K562 (cell line): ENCODE measurements at regions not wholly inside any gene's neighbourhood (a gene's known extent, or its start where the extent isn't known, plus 50 kb on each side); places are given as distances from the start of the nearest gene placed in this dataset.

Source experiments
- ATAC-seq: fragments of 200-7000 bp; cut with Tn5 transposase; 3 replicates; pipeline ENCODE4 v1.9.1; 2020; ENCODE audit warnings: moderate library complexity
- BruUV-seq: library from RNA; stranded (reverse); fragments of 400-500 nt; replicated peaks from 2 replicates; lab custom pipeline; 2021; lab: Mats Ljungman, UMichigan
- CTCF ChIA-PET: fragments of 300-600 bp; formaldehyde crosslinking; extraction: SDS; loops from one replicate; lab custom pipeline; 2021; ENCODE audit warnings: low intra/inter-chr PET ratio; lab: Yijun Ruan, JAX
- POLR2A ChIA-PET: fragments of 300-600, 350-650 bp; sonication (Branson Sonifier 250); formaldehyde crosslinking; extraction: SDS; loops from one replicate; lab custom pipeline; 2021; ENCODE audit warnings: antibody characterized with exemption, inconsistent platforms; lab: Yijun Ruan, JAX
- DNase-seq, 4 experiments: peaks; one replicate each; pipeline versions ENCODE4 v3.0.0 to v3.0.0-alpha.2; 2011 to 2018; ENCODE audit warnings: low spot score in 3 of 4, mixed read lengths in 3 of 4; ENCODE audit errors: extremely low read depth in 1 of 4
- FAIRE-seq: peaks from 2 replicates; lab custom pipeline; 2011; peaks lifted over from hg19 to GRCh38; lab: Jason Lieb, UNC
- H2AFZ ChIP-seq: 2 replicates; pipeline ENCODE4 v1.6.0; 2011; ENCODE audit warnings: low read depth, low read length, control low read depth, inconsistent platforms
- H3K27ac ChIP-seq: fragments of 200-600 bp; 3 replicates; pipeline ENCODE4 v1.8.0; 2011; ENCODE audit warnings: low read depth, mild to moderate bottlenecking, control low read depth, inconsistent platforms, low read length, moderate library complexity, mixed read lengths; ENCODE audit errors: extremely low read depth
- H3K27me3 ChIP-seq, 2 experiments: fragments of 300-600 bp in 1 of 2; 2 replicates in 1 of 2; 3 replicates in 1 of 2; pipeline versions ENCODE4 v1.6.0 to v1.8.0; 2011; ENCODE audit warnings: inconsistent platforms in 2 of 2, low read length in 2 of 2, mild to moderate bottlenecking in 1 of 2, mixed read lengths in 1 of 2, moderate library complexity in 1 of 2; ENCODE audit not compliant: control insufficient read depth in 2 of 2, insufficient read depth in 2 of 2
- H3K36me3 ChIP-seq: fragments of 300-600 bp; 3 replicates; pipeline ENCODE4 v1.8.0; 2011; ENCODE audit warnings: mild to moderate bottlenecking, low read length, inconsistent platforms; ENCODE audit not compliant: control insufficient read depth, insufficient read depth
- H3K4me1 ChIP-seq, 2 experiments: fragments of 200-600 bp in 1 of 2; replicated peaks in 1 of 2; 2 replicates in 1 of 2; 3 replicates in 1 of 2; pipeline versions ENCODE4 v1.5.1 to v1.8.0; 2011; ENCODE audit warnings: inconsistent platforms in 2 of 2, low read length in 2 of 2, mild to moderate bottlenecking in 1 of 2, mixed read lengths in 1 of 2, moderate library complexity in 1 of 2; ENCODE audit not compliant: control insufficient read depth in 2 of 2, insufficient read depth in 2 of 2
- H3K4me2 ChIP-seq: 2 replicates; pipeline ENCODE4 v1.6.1; 2011; ENCODE audit warnings: low read length, control low read depth, inconsistent platforms, mixed read lengths; ENCODE audit not compliant: insufficient read depth
- H3K4me3 ChIP-seq: fragments of 200-600 bp; sonication (generic), shearing (Covaris generic); 2 replicates; pipeline ENCODE4 v1.5.1; 2016; ENCODE audit warnings: control low read depth, inconsistent platforms
- H3K79me2 ChIP-seq: fragments of 200-600 bp; 3 replicates; pipeline ENCODE4 v1.8.0; 2011; ENCODE audit warnings: low read length, inconsistent platforms; ENCODE audit not compliant: control insufficient read depth, insufficient read depth
- H3K9ac ChIP-seq, 2 experiments: 2 replicates each; pipeline versions ENCODE4 v1.6.0 to v1.6.1; 2011; ENCODE audit warnings: low read depth in 2 of 2, low read length in 2 of 2, control low read depth in 1 of 2, inconsistent platforms in 1 of 2, mild to moderate bottlenecking in 1 of 2, mixed read lengths in 1 of 2; ENCODE audit not compliant: insufficient read depth in 1 of 2
- H3K9me1 ChIP-seq: one replicate; pipeline ENCODE4 v1.6.0; 2011; ENCODE audit warnings: inconsistent platforms, mild to moderate bottlenecking, low read length, moderate library complexity; ENCODE audit not compliant: control insufficient read depth, insufficient read depth
- H3K9me3 ChIP-seq: replicated peaks from 2 replicates; pipeline ENCODE4 v1.5.1; 2011; ENCODE audit warnings: low read depth, low read length, inconsistent platforms; ENCODE audit not compliant: control insufficient read depth, insufficient read depth
- H4K20me1 ChIP-seq: replicated peaks from 2 replicates; pipeline ENCODE4 v1.6.1; 2011; ENCODE audit warnings: low read length, inconsistent platforms, mixed read lengths; ENCODE audit not compliant: control insufficient read depth, insufficient read depth
- ATF7 ChIP-seq: fragments of 450-650 bp; IDR thresholded peaks from 2 replicates; pipeline ENCODE4 v1.7.1; 2014; ENCODE audit warnings: mild to moderate bottlenecking, moderate library complexity
- ETV1 ChIP-seq: fragments of 450-650 bp; conservative IDR thresholded peaks from 2 replicates; pipeline ENCODE4 v1.6.1; 2016; ENCODE audit warnings: missing genetic modification characterization, control low read depth, low read depth, missing compliant biosample characterization
- HNRNPK ChIP-seq: fragments of 200-400 bp; formaldehyde crosslinking; IDR thresholded peaks from one replicate; pipeline ENCODE4 v1.6.1; 2018; ENCODE audit warnings: mild to moderate bottlenecking, low read depth, low read length; ENCODE audit not compliant: poor library complexity, severe bottlenecking
- WGBS: fragments of 100-300 bp; shearing (Covaris generic); methylation state at CpG from one replicate; pipeline ENCODE4 v1.1.6; 2016; ENCODE audit warnings: low coverage, mixed read lengths; ENCODE audit not compliant: insufficient coverage; ENCODE audit errors: missing lambda C conversion rate; 5-methylcytosine and 5-hydroxymethylcytosine counted together
- in situ Hi-C: fragments of 300-500 bp; cut with MboI; formaldehyde crosslinking; loops from 4 replicates; pipeline ENCODE4 v1.15.0; 2018; ENCODE audit warnings: inconsistent platforms, mixed read lengths
- intact Hi-C: fragments of 100-400 bp; cut with micrococcal nuclease; formaldehyde crosslinking; loops from 2 replicates; pipeline ENCODE4 v1.14.2; 2022
- TF ChIP-seq, protein P1 (sequence below): fragments of 200-800 bp; sonication (Bioruptor generic); IDR thresholded peaks from 2 replicates; pipeline ENCODE4 v1.6.1; 2017; ENCODE audit warnings: missing genetic modification characterization, missing compliant biosample characterization

DNA sequence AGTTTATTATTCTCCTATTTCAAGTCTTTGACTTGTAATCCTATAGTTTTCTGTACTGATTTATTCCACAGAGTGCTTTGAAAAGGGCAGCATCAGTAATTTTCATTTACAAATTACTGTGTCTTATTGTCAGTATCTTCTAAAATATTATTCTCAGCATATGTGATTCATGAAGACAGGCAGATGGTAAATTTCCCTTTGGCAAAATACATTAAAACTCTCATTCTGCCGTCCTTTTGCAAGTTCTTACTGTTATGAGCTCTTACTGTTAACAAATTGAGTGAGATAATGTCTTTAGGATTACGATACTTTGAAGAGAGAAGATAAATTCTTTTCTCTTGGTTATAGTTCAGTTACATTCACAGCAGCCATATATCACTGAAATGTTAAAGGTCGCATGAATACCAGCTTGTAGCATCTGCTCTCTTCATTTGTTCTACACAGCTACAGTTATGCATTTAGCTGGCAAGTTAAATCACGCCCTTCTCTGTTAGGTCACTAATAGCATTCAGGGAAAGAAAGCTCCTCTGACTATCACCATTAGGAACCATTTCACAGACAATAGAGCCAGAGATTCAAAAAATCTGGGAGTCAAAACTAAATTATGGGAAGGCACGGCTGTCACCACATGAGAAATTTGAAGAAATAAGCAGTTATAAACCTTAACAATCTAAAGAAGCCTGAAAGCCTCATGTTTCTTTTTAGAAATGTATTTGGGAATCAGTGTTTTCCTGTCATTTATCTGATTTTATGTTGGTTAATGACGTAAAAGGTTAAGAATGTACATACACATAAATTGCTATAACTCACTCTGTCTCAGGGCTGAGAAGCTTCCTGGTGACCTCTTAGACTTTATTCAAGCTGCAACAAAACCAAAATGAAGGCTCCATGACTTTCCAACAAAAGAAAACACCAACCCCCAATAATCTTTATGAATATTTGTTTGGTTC is 109.6 kb upstream of the SP4 start:
- Histone ChIP-seq H3K79me2 (no peaks in the 10 kb centered on the region), H3K9me1 (no peaks in the 10 kb centered on the region), H3K9me3 (no peaks in the 10 kb centered on the region), H3K4me2 (no peak overlapping the region), H2AFZ (no peak overlapping the region), H3K36me3 (no peaks in the 10 kb centered on the region), H3K4me3 (no peak overlapping the region), H3K9ac (no peak overlapping the region), H3K27ac (no peak overlapping the region)
- ATAC-seq (no peak), FAIRE-seq (no peak), DNase-seq (no peak)
- POLR2A ChIA-PET: no interaction called here
- BruUV-seq: no TSS peak
- intact Hi-C loops: no loop called here
- TF ChIP-seq, protein P1, sequence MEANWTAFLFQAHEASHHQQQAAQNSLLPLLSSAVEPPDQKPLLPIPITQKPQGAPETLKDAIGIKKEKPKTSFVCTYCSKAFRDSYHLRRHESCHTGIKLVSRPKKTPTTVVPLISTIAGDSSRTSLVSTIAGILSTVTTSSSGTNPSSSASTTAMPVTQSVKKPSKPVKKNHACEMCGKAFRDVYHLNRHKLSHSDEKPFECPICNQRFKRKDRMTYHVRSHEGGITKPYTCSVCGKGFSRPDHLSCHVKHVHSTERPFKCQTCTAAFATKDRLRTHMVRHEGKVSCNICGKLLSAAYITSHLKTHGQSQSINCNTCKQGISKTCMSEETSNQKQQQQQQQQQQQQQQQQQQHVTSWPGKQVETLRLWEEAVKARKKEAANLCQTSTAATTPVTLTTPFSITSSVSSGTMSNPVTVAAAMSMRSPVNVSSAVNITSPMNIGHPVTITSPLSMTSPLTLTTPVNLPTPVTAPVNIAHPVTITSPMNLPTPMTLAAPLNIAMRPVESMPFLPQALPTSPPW: no peak
- TF ChIP-seq ETV1 (no peak), ATF7 (no peak), HNRNPK (no peak)
- TF ChIP-seq, all 486 proteins: peak for 0
- no peaks in the 10 kb centered on the region for H3K4me1 ChIP-seq
- no peaks in the 10 kb centered on the region for H4K20me1 ChIP-seq
- WGBS: 3% methylated on average over 6 of the region's 6 CpGs
- in situ Hi-C loops: no loop called here
- H3K27me3 ChIP-seq: no peaks in the 10 kb centered on the region; a peak in 3 of 5 replicates
- CTCF ChIA-PET: no interaction called here
